Progenitor cell of endocrine pancreas (in vitro differentiated cells): ENCODE measurements at regions not wholly inside any gene's neighbourhood (a gene's known extent, or its start where the extent isn't known, plus 50 kb on each side); places are given as distances from the start of the nearest gene placed in this dataset.
"Not testable (repeated sequence)": the region's sequence is repeated elsewhere in the genome, so short reads cannot be mapped to it uniquely, and the experiment has no call there.

ENCODE experiments used
- DNase-seq: peaks from one replicate; pipeline ENCODE4 v3.0.0; 2021; ENCODE audit warnings: low spot score; ENCODE audit not compliant: unreplicated experiment
- H3K27ac Mint-ChIP-seq: 2 replicates; pipeline ENCODE4 v1.8.0; 2021; ENCODE audit warnings: mild to moderate bottlenecking, moderate library complexity, mixed read lengths
- H3K27me3 Mint-ChIP-seq: 2 replicates; pipeline ENCODE4 v1.8.0; 2021; ENCODE audit warnings: mixed read lengths
- H3K36me3 Mint-ChIP-seq: 2 replicates; pipeline ENCODE4 v1.8.0; 2022; ENCODE audit warnings: mixed read lengths; ENCODE audit not compliant: insufficient read depth
- H3K4me1 Mint-ChIP-seq: 2 replicates; pipeline ENCODE4 v1.8.0; 2021; ENCODE audit warnings: low read depth, mixed read lengths
- H3K4me3 Mint-ChIP-seq: 2 replicates; pipeline ENCODE4 v1.8.0; 2021; ENCODE audit warnings: low read depth, mild to moderate bottlenecking, moderate library complexity, mixed read lengths
- H3K9me3 Mint-ChIP-seq: 2 replicates; pipeline ENCODE4 v1.8.0; 2021; ENCODE audit warnings: low read depth, mixed read lengths

DNA sequence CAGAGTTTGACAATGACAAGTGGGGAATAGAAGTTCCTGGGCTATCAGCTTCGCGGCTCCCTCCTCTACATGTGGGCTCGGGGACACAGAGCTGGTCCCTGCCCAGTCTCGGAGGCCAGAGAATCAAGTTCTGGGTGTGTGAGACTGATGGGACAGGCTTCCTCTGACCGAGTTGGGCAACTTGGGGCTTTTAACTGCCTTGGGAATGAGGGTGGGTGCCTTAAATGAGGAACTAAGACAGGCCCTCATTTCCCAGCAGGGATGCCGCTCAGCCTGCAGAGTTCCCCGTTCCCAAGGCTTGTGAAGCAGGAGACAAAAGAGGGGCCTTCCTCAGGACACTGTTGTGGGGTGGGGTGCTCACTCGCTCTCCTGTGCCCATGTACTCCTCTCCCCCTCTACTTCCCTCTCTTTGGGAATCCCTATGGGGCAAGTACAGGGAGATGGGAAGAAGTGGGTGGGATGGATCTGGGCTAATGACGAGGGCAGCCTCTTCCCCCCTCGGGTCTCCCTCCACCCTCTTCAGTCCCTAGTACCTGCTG lies 290.2 kb downstream of the BCL2L11 start:
- not testable (repeated sequence) for H3K27ac Mint-ChIP-seq, H3K4me1 Mint-ChIP-seq, DNase-seq, H3K9me3 Mint-ChIP-seq, H3K36me3 Mint-ChIP-seq, H3K27me3 Mint-ChIP-seq, H3K4me3 Mint-ChIP-seq

DNA sequence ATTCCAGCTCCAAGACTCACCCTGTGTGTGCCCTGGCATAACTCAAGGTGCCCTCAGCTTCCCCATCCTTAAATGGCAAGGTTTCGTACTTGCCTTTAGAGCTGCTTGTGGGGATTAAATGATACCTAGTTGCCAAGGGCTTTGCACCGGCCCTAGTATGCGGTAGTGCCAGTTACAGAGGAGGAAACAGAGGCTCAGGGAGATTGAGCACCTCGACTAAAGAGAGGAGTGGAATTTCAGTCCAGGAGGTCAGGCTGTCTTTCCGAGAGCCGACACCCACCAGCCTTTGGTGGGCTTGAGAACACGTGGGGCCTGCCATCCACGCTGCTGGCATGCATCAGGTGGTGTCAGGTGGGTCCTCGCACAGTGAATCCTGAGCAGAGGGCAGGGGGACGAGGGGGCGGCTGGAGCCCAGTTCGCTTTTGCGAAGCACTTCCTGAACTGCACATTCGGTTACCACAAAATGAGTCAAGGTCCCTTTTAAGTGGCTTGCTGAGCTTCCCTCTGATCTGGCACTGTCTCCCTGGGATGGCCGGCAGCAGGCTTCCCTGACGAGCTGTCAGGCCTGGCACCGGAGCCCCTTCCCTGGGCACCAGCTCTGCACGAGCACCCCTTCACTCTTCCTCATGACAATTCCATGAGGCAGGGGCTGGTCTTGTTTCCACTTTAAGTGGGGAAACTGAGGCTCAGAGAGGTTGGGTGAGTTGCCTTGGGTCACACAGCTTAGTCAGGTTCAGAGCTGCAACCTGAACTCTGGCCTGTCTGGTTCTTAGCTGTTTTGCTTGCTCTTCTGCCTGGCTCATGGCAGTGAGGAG lies 291.4 kb downstream of the BCL2L11 start:
- not testable (repeated sequence) for H3K27me3 Mint-ChIP-seq, DNase-seq, H3K4me3 Mint-ChIP-seq, H3K9me3 Mint-ChIP-seq, H3K36me3 Mint-ChIP-seq, H3K27ac Mint-ChIP-seq
- peaks cover 11% of the 10 kb centered on the region for H3K4me1 Mint-ChIP-seq

DNA sequence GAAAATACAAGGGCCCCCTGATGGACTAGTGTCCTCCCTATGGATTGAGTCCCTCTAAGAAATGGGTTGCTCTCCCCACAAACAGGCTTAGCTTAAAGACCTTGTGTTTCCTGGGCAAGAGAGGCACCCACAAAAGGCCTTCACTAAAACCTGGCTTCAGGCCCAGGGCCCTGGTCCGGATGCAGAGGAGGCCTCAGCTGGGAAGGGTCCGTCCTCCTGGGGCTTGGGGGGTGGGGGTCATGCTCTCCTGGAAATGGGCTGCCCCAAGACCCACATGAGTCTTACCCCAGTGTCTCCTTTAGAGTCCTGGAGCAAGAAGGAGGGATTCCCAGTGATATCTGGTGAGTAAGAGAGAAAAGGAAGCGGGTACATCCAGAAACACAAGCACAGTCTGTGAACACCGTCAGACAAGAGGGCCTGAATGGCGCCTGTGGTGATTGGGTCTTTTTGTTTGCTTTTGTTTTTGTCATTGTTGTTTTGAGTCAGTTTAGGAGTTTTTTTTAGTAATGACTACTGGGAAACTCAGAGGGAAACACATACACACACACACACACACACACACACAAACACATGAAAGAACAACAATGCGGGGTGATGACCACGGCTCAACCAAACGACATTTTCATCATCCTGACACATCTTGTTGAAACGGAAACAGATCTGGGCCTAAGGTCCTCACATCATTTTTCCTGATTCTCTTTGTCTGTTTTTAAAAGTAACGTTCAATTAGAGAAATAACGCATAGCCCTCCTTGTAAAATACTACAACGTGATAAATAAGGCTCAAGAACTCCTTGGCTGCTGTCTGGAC lies 292.3 kb downstream of the BCL2L11 start:
- not testable (repeated sequence) for H3K36me3 Mint-ChIP-seq, H3K4me3 Mint-ChIP-seq, H3K27me3 Mint-ChIP-seq, DNase-seq, H3K9me3 Mint-ChIP-seq
- H3K27ac Mint-ChIP-seq, result peak overlapping the region; percentile 33
- peaks cover 14% of the 10 kb centered on the region for H3K4me1 Mint-ChIP-seq

DNA sequence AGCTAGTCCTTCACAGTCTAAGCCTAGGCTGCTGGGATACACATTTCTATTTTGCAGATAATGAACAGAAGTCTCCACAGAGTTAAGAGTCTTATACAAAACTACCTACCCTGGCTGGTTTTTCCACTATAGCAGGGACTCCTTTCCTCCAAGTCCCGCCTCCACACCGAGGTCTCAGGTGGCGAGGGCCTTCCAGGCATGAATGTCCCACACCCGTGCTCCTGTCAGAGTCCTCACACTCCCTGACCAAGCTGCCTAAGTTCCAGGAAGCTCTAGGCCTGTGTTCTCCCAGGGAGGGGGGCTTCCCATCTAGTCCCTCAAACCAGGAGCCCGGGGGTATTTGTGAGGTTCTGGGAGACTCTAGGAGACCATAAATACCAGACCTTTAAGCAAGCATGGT lies 293.2 kb downstream of the BCL2L11 start:
- not testable (repeated sequence) for H3K9me3 Mint-ChIP-seq, H3K4me3 Mint-ChIP-seq, H3K36me3 Mint-ChIP-seq, H3K27ac Mint-ChIP-seq, H3K27me3 Mint-ChIP-seq, DNase-seq
- H3K4me1 Mint-ChIP-seq, result peaks cover 19% of the 10 kb centered on the region

DNA sequence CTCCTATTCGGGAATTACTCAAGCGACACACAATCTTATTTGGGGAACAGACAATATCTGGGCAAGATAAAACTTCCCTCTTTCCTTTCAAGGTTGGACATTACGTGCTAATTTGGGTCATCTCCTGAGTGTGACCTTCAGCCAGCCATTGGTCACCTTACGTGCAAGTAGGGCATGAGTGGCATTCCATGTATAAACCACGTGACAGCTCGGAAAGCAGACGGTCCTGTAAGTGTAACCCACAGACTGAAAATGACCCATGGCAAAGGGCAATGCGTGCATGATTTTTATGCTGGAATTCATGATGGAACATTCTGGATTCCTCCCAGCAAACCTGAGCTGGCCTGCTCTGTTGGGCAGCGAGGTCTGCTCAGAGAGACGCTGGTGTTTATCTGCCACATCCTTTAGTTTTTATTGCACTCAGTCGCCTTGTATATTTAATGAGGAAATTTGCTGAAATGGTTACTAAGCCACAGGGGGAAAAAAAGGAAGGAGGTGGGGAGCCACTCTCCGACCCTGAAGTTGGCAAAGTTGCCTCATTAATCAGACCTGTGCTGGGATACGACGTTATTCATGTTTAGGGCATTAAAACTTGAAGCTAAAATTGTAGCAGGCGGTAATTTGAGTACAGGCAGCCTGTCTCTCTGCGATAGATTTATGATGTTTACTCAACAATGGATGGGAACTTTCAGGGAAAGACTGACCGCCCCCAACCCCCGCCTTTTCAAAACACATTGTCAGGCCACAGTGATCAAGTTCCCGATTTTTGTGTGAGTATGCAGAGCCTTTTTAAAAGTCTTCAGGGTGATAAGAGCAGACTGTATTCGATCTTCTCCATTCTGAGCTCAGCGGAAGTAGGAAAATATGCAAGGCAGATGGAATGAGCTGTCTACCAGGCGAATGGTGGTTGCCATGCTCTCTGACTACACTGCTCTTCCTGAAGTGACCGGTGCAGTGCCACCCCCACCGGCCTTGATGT lies 295.3 kb downstream of the BCL2L11 start:
- not testable (repeated sequence) for H3K9me3 Mint-ChIP-seq, DNase-seq, H3K27me3 Mint-ChIP-seq, H3K4me3 Mint-ChIP-seq, H3K36me3 Mint-ChIP-seq
- Mint-ChIP-seq H3K27ac (peak overlapping the region; percentile 18), H3K4me1 (peaks cover 24% of the 10 kb centered on the region)

DNA sequence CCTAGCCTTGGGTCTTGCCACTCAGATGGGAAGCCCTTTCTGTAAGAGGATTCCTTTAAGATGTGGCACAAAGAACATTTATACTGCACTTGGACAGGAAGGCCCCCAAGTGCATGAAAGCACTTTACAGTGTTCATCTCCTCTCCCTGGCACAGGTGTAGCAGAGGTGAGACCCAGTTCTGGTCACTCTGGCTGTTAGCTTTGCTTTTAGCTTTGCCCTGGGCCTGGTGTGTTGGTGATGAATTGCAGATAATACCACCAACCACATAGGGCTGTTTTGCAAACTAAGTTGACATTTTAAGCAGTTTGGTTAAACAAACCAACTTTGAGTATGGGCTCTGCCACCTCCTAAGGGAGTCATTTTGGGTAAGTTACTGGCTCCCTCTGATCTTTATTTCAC lies 296.3 kb downstream of the BCL2L11 start:
- peaks cover 24% of the 10 kb centered on the region for H3K4me1 Mint-ChIP-seq
- not testable (repeated sequence) for H3K36me3 Mint-ChIP-seq, H3K4me3 Mint-ChIP-seq, H3K27ac Mint-ChIP-seq, DNase-seq, H3K27me3 Mint-ChIP-seq, H3K9me3 Mint-ChIP-seq

DNA sequence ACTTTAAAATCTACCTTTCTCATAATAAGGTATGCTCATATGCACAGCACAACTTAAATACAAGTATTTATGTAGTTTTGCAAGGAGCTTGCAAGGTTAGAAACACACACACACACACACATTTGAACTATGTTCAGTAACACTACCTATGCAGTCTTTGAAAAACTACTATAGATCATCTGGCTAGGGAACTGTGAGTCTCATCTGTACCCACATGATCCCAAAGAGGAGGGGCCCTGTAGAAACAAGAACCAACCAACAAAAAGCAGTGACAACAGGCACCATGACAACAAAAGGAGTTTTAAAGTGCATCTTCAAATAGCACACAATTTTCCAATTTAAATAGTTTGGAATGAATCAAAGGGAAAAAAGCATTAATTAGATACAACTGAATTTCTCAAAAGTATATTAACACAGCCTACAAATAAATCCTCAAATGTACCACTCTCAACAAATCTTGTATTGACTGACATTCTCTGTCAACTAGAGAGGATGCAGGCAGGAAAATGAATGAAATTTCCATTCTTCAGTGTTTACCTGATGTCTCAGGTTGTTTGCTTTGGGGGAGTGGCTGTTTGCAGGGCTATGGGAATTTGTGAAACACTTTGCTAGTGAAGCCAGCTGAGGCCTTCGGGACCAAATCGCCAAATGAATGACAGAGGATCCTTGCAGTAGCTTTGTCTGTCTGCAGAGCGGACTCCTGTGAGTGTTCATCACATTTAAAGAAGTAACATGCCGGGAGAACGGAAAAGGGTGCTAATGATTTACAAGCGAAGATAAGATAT lies 297.6 kb downstream of the BCL2L11 start:
- H3K27me3 Mint-ChIP-seq, DNase-seq, H3K4me3 Mint-ChIP-seq, H3K27ac Mint-ChIP-seq, H3K36me3 Mint-ChIP-seq, H3K9me3 Mint-ChIP-seq: not testable (repeated sequence)
- H3K4me1 Mint-ChIP-seq, result peaks cover 21% of the 10 kb centered on the region

DNA sequence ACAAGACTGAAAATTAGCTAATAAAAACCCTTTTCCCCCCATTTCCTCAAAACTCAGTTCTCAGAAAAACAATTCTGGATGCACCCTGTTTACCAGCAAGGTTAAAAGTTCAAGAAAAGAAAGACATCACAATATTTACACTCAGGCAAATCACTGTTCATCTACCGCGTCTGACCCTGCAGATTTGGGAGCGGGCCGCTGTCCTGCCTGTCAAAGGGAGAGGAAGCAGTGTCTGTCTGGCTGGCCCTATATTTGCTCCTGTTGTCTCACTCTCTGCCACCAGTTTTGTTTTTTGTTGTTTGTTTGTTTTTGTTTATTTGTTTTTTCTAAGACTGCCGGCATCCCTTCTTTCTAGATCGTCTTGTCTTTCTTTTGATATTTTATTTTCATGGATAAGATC lies 299.4 kb downstream of the BCL2L11 start:
- not testable (repeated sequence) for H3K27ac Mint-ChIP-seq, H3K9me3 Mint-ChIP-seq, DNase-seq, H3K27me3 Mint-ChIP-seq, H3K36me3 Mint-ChIP-seq, H3K4me3 Mint-ChIP-seq
- H3K4me1 Mint-ChIP-seq, result peaks cover 19% of the 10 kb centered on the region

DNA sequence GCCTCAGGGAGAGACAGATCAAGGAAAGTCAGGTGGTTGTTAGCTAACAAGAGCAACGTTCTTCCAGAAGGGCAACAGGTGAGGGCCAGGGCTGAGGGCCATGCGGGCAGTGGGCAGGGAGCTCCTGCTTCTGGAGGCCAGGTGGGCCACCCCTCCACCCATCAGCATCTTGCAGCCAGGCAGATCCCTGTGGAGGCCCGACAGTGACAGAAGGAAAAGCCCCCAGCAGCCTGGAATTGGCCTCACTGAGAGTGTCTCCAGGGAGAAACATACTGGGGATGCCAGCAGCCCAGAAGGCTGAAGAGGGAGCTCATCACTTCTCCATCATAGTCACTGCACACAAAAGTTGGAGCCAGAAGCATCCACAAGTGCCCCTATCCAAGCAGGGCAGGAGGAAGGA lies 300.1 kb downstream of the BCL2L11 start:
- H3K27ac Mint-ChIP-seq, H3K9me3 Mint-ChIP-seq, H3K27me3 Mint-ChIP-seq, DNase-seq, H3K36me3 Mint-ChIP-seq, H3K4me3 Mint-ChIP-seq: not testable (repeated sequence)
- peaks cover 19% of the 10 kb centered on the region for H3K4me1 Mint-ChIP-seq

DNA sequence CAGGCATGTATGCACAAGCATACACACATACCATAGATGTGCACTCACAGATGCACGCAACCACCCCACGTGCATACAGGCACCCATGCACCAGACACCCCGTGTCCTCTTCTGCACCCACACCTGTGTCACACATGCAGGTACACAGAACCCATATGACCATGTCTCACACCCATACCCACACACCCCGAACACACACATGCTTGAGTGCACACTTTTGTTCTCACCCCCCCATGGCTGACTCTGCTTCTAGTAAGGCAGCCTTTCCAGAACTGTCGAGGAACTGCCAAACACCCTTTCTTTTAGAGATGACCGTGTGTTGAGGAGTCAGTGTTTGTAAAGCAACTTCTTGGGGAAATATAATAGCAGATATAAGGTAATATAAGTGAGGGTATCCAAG lies 301.2 kb downstream of the BCL2L11 start:
- not testable (repeated sequence) for H3K4me3 Mint-ChIP-seq, DNase-seq, H3K36me3 Mint-ChIP-seq

DNA sequence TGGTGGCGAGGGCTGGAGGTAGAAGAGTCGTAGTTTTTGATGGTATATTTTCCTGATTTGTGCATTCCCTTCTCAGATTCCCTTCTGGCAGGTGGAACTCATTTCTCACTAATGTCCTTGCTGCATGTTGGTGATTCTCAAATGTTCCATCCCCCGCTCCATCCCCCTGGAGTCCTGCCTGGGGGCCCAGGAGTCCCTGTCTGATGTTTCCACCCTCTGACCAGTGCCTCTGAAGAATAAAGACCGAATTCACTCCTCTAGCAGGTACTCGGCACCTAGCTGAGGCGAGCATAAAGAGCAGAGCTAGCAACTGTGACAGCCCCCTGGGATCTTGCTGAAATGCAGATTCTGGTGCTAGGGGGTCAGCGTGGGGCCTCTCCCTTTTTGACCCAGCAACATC lies 301.8 kb downstream of the BCL2L11 start:
- not testable (repeated sequence) for DNase-seq, H3K27ac Mint-ChIP-seq, H3K36me3 Mint-ChIP-seq, H3K27me3 Mint-ChIP-seq, H3K9me3 Mint-ChIP-seq, H3K4me3 Mint-ChIP-seq
- H3K4me1 Mint-ChIP-seq, result peaks cover 11% of the 10 kb centered on the region

More for the DNA sequence above, 301.2 kb downstream of the BCL2L11 start:
- H3K9me3 Mint-ChIP-seq, H3K27me3 Mint-ChIP-seq, H3K27ac Mint-ChIP-seq: not testable (repeated sequence)
- H3K4me1 Mint-ChIP-seq, result peaks cover 14% of the 10 kb centered on the region

DNA sequence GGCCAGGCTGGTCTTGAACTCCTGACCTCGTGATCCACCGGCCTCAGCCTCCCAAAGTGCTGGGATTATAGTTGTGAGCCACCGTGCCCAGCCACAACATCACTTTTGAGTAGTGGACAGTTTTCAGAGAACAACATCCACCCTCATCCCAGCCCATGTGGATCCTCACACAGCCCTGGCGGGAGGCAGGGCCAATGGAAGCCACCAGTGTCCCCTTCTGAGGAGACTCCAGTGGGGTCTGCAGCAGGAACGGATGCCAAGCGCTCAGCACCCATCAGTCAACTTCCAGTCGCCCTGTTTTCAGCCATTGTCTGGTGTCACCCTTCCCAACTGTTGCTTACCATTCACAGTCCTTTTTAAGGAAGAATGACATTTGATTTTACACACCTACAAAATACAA lies 302.5 kb downstream of the BCL2L11 start:
- not testable (repeated sequence) for H3K27me3 Mint-ChIP-seq, H3K9me3 Mint-ChIP-seq, H3K4me1 Mint-ChIP-seq, H3K4me3 Mint-ChIP-seq, H3K36me3 Mint-ChIP-seq, H3K27ac Mint-ChIP-seq, DNase-seq
